NCI-H2196 (cell line): ENCODE measurements at regions not wholly inside any gene's neighbourhood (a gene's known extent, or its start where the extent isn't known, plus 50 kb on each side); places are given as distances from the start of the nearest gene placed in this dataset.

ENCODE experiments used
- DNase-seq: peaks from one replicate; lab custom pipeline; 2025; ENCODE audit not compliant: unreplicated experiment; lab: John Stamatoyannopoulos, UW

GRCh38 chr4:126547352-126547751 is 1085.4 kb upstream of the INTU start:
- no peak for DNase-seq

GRCh38 chr4:126548890-126549289 is 1083.9 kb upstream of the INTU start:
- DNase-seq = no peak

- DNase-seq = no peak
Measured at GRCh38 chr4:126552321-126552720, 1080.4 kb upstream of the INTU start.

GRCh38 chr4:126553248-126553647 is 1079.5 kb upstream of the INTU start:
- DNase-seq = no peak

- no peak for DNase-seq
Measured at GRCh38 chr4:126558596-126558995, 1074.2 kb upstream of the INTU start.

- no peak for DNase-seq
Measured at GRCh38 chr4:126559961-126560360, 1072.8 kb upstream of the INTU start.

GRCh38 chr4:126560794-126561193 is 1072.0 kb upstream of the INTU start:
- no peak for DNase-seq

GRCh38 chr4:126563389-126563788 is 1069.4 kb upstream of the INTU start:
- no peak for DNase-seq

GRCh38 chr4:126564283-126564854 is 1068.4 kb upstream of the INTU start:
- no peak for DNase-seq

GRCh38 chr4:126568652-126569570 is 1063.8 kb upstream of the INTU start:
- no peak for DNase-seq

- no peak for DNase-seq
Measured at GRCh38 chr4:126572264-126572663, 1060.5 kb upstream of the INTU start.

GRCh38 chr4:126582737-126583136 is 1050.0 kb upstream of the INTU start:
- DNase-seq = no peak

GRCh38 chr4:126583509-126583908 is 1049.2 kb upstream of the INTU start:
- DNase-seq = no peak

- no peak for DNase-seq
Measured at GRCh38 chr4:126591583-126591982, 1041.2 kb upstream of the INTU start.

GRCh38 chr4:126592088-126592487 is 1040.7 kb upstream of the INTU start:
- DNase-seq = no peak

- no peak for DNase-seq
Measured at GRCh38 chr4:126593626-126594025, 1039.1 kb upstream of the INTU start.

GRCh38 chr4:126595643-126596042 is 1037.1 kb upstream of the INTU start:
- DNase-seq = no peak

- no peak for DNase-seq
Measured at GRCh38 chr4:126599746-126600145, 1033.0 kb upstream of the INTU start.

GRCh38 chr4:126603210-126603609 is 1029.5 kb upstream of the INTU start:
- no peak for DNase-seq

- DNase-seq = no peak
Measured at GRCh38 chr4:126603825-126604224, 1028.9 kb upstream of the INTU start.

- no peak for DNase-seq
Measured at GRCh38 chr4:126604268-126604867, 1028.4 kb upstream of the INTU start.

- DNase-seq = no peak
Measured at GRCh38 chr4:126610933-126611332, 1021.8 kb upstream of the INTU start.
